H9 (cell line): ENCODE measurements at regions not wholly inside any gene's neighbourhood (a gene's known extent, or its start where the extent isn't known, plus 50 kb on each side); places are given as distances from the start of the nearest gene placed in this dataset.
"Not testable (repeated sequence)": the region's sequence is repeated elsewhere in the genome, so short reads cannot be mapped to it uniquely, and the experiment has no call there.

Experiments used
- DNase-seq: peaks from one replicate; pipeline ENCODE4 v3.0.0-alpha.2; 2017
- H2AFZ ChIP-seq: one replicate; pipeline ENCODE4 v1.6.1; 2013; ENCODE audit warnings: mild to moderate bottlenecking, low read length, control low read depth, moderate library complexity
- H2AK5ac ChIP-seq: 2 replicates; pipeline ENCODE4 v1.6.1; 2013; ENCODE audit warnings: low read length, control low read depth, mixed read lengths; ENCODE audit not compliant: insufficient read length
- H2BK120ac ChIP-seq: one replicate; pipeline ENCODE4 v1.6.1; 2013; ENCODE audit warnings: low read depth, mild to moderate bottlenecking, low read length, control low read depth, inconsistent platforms; ENCODE audit not compliant: poor library complexity, severe bottlenecking
- H2BK12ac ChIP-seq: 2 replicates; pipeline ENCODE4 v1.6.1; 2013; ENCODE audit warnings: low read length, control low read depth, mixed read lengths, low read depth; ENCODE audit not compliant: insufficient read length
- H2BK15ac ChIP-seq: 2 replicates; pipeline ENCODE4 v1.6.1; 2013; ENCODE audit warnings: low read depth, low read length, control low read depth
- H2BK20ac ChIP-seq: one replicate; pipeline ENCODE4 v1.6.1; 2013; ENCODE audit warnings: low read depth, mild to moderate bottlenecking, low read length, control low read depth, inconsistent platforms; ENCODE audit not compliant: poor library complexity, severe bottlenecking
- H2BK5ac ChIP-seq: 2 replicates; pipeline ENCODE4 v1.6.1; 2013; ENCODE audit warnings: low read length, control low read depth, mixed read lengths; ENCODE audit not compliant: insufficient read length
- H3K14ac ChIP-seq: 2 replicates; pipeline ENCODE4 v1.6.1; 2013; ENCODE audit warnings: low read length, control low read depth; ENCODE audit not compliant: insufficient read depth
- H3K18ac ChIP-seq: 2 replicates; pipeline ENCODE4 v1.6.1; 2013; ENCODE audit warnings: low read depth, mild to moderate bottlenecking, mixed read lengths, low read length, control low read depth; ENCODE audit not compliant: insufficient read length
- H3K23ac ChIP-seq: 2 replicates; pipeline ENCODE4 v1.6.1; 2013; ENCODE audit warnings: low read length, control low read depth, mixed read lengths, low read depth; ENCODE audit not compliant: insufficient read length
- H3K23me2 ChIP-seq: 2 replicates; pipeline ENCODE4 v1.6.1; 2013; ENCODE audit warnings: low read depth, mild to moderate bottlenecking, mixed read lengths, low read length, control low read depth; ENCODE audit not compliant: insufficient read length, poor library complexity, severe bottlenecking
- H3K27ac ChIP-seq: 2 replicates; pipeline ENCODE4 v1.5.1; 2013; ENCODE audit warnings: low read length, control low read depth, mixed read lengths, low read depth; ENCODE audit not compliant: insufficient read length
- H3K27me3 ChIP-seq: 2 replicates; pipeline ENCODE4 v1.6.1; 2013; ENCODE audit warnings: low read length, control low read depth, inconsistent platforms; ENCODE audit not compliant: insufficient read depth
- H3K4ac ChIP-seq: 2 replicates; pipeline ENCODE4 v1.6.1; 2013; ENCODE audit warnings: low read depth, mild to moderate bottlenecking, control low read depth, inconsistent platforms, low read length, moderate library complexity
- H3K4me1 ChIP-seq: 2 replicates; pipeline ENCODE4 v1.6.1; 2013; ENCODE audit warnings: low read length, control low read depth, inconsistent platforms; ENCODE audit not compliant: insufficient read depth
- H3K4me2 ChIP-seq: 2 replicates; pipeline ENCODE4 v1.6.1; 2013; ENCODE audit warnings: low read length, control low read depth, mixed read lengths; ENCODE audit not compliant: insufficient read length, insufficient read depth
- H3K56ac ChIP-seq: 2 replicates; pipeline ENCODE4 v1.6.1; 2013; ENCODE audit warnings: low read depth, mild to moderate bottlenecking, mixed read lengths, low read length, control low read depth; ENCODE audit not compliant: insufficient read length
- H3K79me1 ChIP-seq: 2 replicates; pipeline ENCODE4 v1.6.1; 2013; ENCODE audit warnings: low read depth, mild to moderate bottlenecking, moderate library complexity, low read length, control low read depth, inconsistent platforms; ENCODE audit not compliant: insufficient read depth, poor library complexity, severe bottlenecking
- H3K79me2 ChIP-seq: 2 replicates; pipeline ENCODE4 v1.6.1; 2013; ENCODE audit warnings: low read length, control low read depth, inconsistent platforms; ENCODE audit not compliant: insufficient read depth
- H3K9ac ChIP-seq: 2 replicates; pipeline ENCODE4 v1.6.1; 2013; ENCODE audit warnings: low read length, control low read depth, mixed read lengths; ENCODE audit not compliant: insufficient read length; ENCODE audit errors: extremely low read depth
- H3K9me3 ChIP-seq: one replicate; pipeline ENCODE4 v1.6.1; 2013; ENCODE audit warnings: low read depth, low read length, inconsistent platforms; ENCODE audit not compliant: control insufficient read depth
- H3T11ph ChIP-seq: one replicate; pipeline ENCODE4 v1.6.1; 2013; ENCODE audit warnings: mild to moderate bottlenecking, low read length, control low read depth, inconsistent platforms
- H4K20me1 ChIP-seq: one replicate; pipeline ENCODE4 v1.6.1; 2013; ENCODE audit not compliant: control insufficient read depth, insufficient read length, insufficient read depth
- H4K5ac ChIP-seq: 2 replicates; pipeline ENCODE4 v1.6.1; 2013; ENCODE audit warnings: low read depth, mild to moderate bottlenecking, mixed read lengths, low read length, control low read depth; ENCODE audit not compliant: insufficient read length
- H4K8ac ChIP-seq: replicated peaks from 2 replicates; pipeline ENCODE4 v1.6.1; 2013; ENCODE audit warnings: low read length, control low read depth, mixed read lengths, low read depth; ENCODE audit not compliant: insufficient read length
- H4K91ac ChIP-seq: 2 replicates; pipeline ENCODE4 v1.6.1; 2013; ENCODE audit warnings: low read depth, mild to moderate bottlenecking, moderate library complexity, mixed read lengths, low read length, control low read depth; ENCODE audit not compliant: insufficient read length
- H3K27ac Mint-ChIP-seq, 3 experiments: 2 replicates in 2 of 3; 3 replicates in 1 of 3; pipeline ENCODE4 v1.8.0; 2020 to 2021; ENCODE audit warnings: mixed read lengths in 3 of 3, mild to moderate bottlenecking in 1 of 3, moderate library complexity in 1 of 3
- H3K27me3 Mint-ChIP-seq: 2 replicates; pipeline ENCODE4 v1.8.0; 2021; ENCODE audit warnings: low read depth, mild to moderate bottlenecking, moderate library complexity, mixed read lengths
- H3K36me3 Mint-ChIP-seq, 3 experiments: 2 replicates in 2 of 3; 3 replicates in 1 of 3; pipeline ENCODE4 v1.8.0; 2020 to 2021; ENCODE audit warnings: low read depth in 3 of 3, mixed read lengths in 3 of 3; ENCODE audit not compliant: insufficient read depth in 1 of 3
- H3K4me1 Mint-ChIP-seq, 2 experiments: 2 replicates each; pipeline ENCODE4 v1.8.0; 2020; ENCODE audit warnings: mixed read lengths in 2 of 2
- H3K4me3 Mint-ChIP-seq, 2 experiments: 2 replicates in 1 of 2; 3 replicates in 1 of 2; pipeline ENCODE4 v1.8.0; 2020 to 2021; ENCODE audit warnings: mild to moderate bottlenecking in 2 of 2, mixed read lengths in 2 of 2, moderate library complexity in 1 of 2
- H3K9me3 Mint-ChIP-seq, 2 experiments: 2 replicates in 1 of 2; 3 replicates in 1 of 2; pipeline ENCODE4 v1.8.0; 2020; ENCODE audit warnings: mild to moderate bottlenecking in 2 of 2, mixed read lengths in 2 of 2, moderate library complexity in 1 of 2
- WGBS: extraction: QIAGEN DNeasy Blood & Tissue Kit; methylation state at CpG from one replicate; pipeline ENCODE4 v1.1.7; 2013; ENCODE audit warnings: missing lambda C conversion rate, low lambda C conversion rate, mixed read lengths; ENCODE audit not compliant: insufficient read length; ENCODE audit errors: extremely low coverage; 5-methylcytosine and 5-hydroxymethylcytosine counted together

GRCh38 chr10:42724660-42725059 lies 57.9 kb upstream of the BMS1 start:
- not testable (repeated sequence) for H3K18ac ChIP-seq, DNase-seq, H2BK12ac ChIP-seq, H3K4me2 ChIP-seq, H4K8ac ChIP-seq, H3K79me1 ChIP-seq, H4K91ac ChIP-seq, H4K5ac ChIP-seq, H3T11ph ChIP-seq, H3K4ac ChIP-seq, H3K79me2 ChIP-seq, H3K27ac ChIP-seq, H3K14ac ChIP-seq, H3K27ac Mint-ChIP-seq, H3K4me1 Mint-ChIP-seq, H3K23ac ChIP-seq, H3K27me3 Mint-ChIP-seq, H3K4me1 ChIP-seq, H3K23me2 ChIP-seq, H2BK20ac ChIP-seq, H3K9ac ChIP-seq, H3K56ac ChIP-seq, H2BK5ac ChIP-seq, H3K4me3 Mint-ChIP-seq, H3K27me3 ChIP-seq, H2AFZ ChIP-seq, H4K20me1 ChIP-seq, H2AK5ac ChIP-seq, H2BK15ac ChIP-seq, H2BK120ac ChIP-seq
- WGBS, result no CpG with 5 or more reads among the region's 2 CpGs
- Mint-ChIP-seq H3K9me3 (peaks cover 81 to 95% of the 10 kb centered on the region in 2 experiments), H3K36me3 (peaks cover 3 to 22% (median 6%) of the 10 kb centered on the region in 3 experiments; a peak in 5 of 7 replicates)
- H3K9me3 ChIP-seq, result peaks cover 22% of the 10 kb centered on the region
